Esophagus squamous epithelium (tissue), 5 donors: ENCODE measurements at regions not wholly inside any gene's neighbourhood (a gene's known extent, or its start where the extent isn't known, plus 50 kb on each side); places are given as distances from the start of the nearest gene placed in this dataset.

Experiments used
- DNase-seq: peaks from one replicate; lab custom pipeline; 2025; lab: John Stamatoyannopoulos, UW
- H3K27ac ChIP-seq, 4 donors: fragments of 200-600 bp; sonication (generic); one replicate each; pipeline ENCODE4 v1.5.1; 2016 to 2019; ENCODE audit warnings: mild to moderate bottlenecking in 1 of 4
- H3K27me3 ChIP-seq, 4 donors: fragments of 200-600 bp; sonication (generic); 1 replicate in 3 of 4; 2 replicates in 1 of 4; pipeline versions ENCODE4 v1.5.1 to v1.6.0; 2017 to 2021; ENCODE audit warnings: antibody characterized with exemption in 1 of 4
- H3K36me3 ChIP-seq, 3 donors: fragments of 200-600 bp; sonication (generic); one replicate each; pipeline ENCODE4 v1.5.1; 2016 to 2019
- H3K4me1 ChIP-seq, 3 donors: fragments of 200-600 bp; sonication (generic); one replicate each; pipeline ENCODE4 v1.5.1; 2017 to 2019
- H3K4me3 ChIP-seq, 4 donors: fragments of 200-600 bp; sonication (generic); 1 replicate in 3 of 4; 2 replicates in 1 of 4; pipeline ENCODE4 v1.5.1; 2016 to 2019; ENCODE audit warnings: mild to moderate bottlenecking in 2 of 4, moderate library complexity in 1 of 4
- H3K9me3 ChIP-seq, 3 donors: fragments of 200-600 bp; sonication (generic); one replicate each; pipeline ENCODE4 v1.5.1; 2016 to 2019
- CTCF ChIP-seq, 6 experiments: fragments of 450-650 bp in 4 of 6; fragments of 200-600 bp in 2 of 6; sonication (generic) in 2 of 6; IDR thresholded peaks; one replicate each; pipeline ENCODE4 v1.5.1; 2016 to 2019; ENCODE audit warnings: antibody characterized with exemption in 6 of 6, mild to moderate bottlenecking in 4 of 6, moderate library complexity in 4 of 6
- POLR2A ChIP-seq, 4 donors: fragments of 450-650 bp; IDR thresholded peaks; one replicate each; pipeline ENCODE4 v1.6.1; 2017; ENCODE audit warnings: antibody characterized with exemption in 4 of 4, mild to moderate bottlenecking in 4 of 4, moderate library complexity in 3 of 4
- WGBS, 2 donors: methylation state at CpG; one replicate each; pipeline ENCODE4 v1.1.5; 2018; 5-methylcytosine and 5-hydroxymethylcytosine counted together
- intact Hi-C: fragments of 100-400 bp; cut with DNase I; formaldehyde crosslinking; loops from one replicate; pipeline ENCODE4 v1.15.0; 2022
- donor health status: DM: yes; HTN: yes; CAD: no.

GRCh38 chr3:3240986-3241385, 61.5 kb upstream of the CRBN start:
- H3K4me3 ChIP-seq = no peak overlapping the region
- DNase-seq = no peak
- H3K4me1 ChIP-seq = no peaks in the 10 kb centered on the region
- WGBS, 2 donors = 33 to 38% methylated on average over 3 of the region's 3 CpGs
- H3K27ac ChIP-seq = no peak overlapping the region
- H3K9me3 ChIP-seq = no peaks in the 10 kb centered on the region
- TF ChIP-seq POLR2A (IDR thresholded peaks at IDR 0.05) = no peak
- no peak for TF ChIP-seq CTCF (IDR thresholded peaks at IDR 0.05)
- H3K36me3 ChIP-seq = no peaks in the 10 kb centered on the region
- H3K27me3 ChIP-seq = no peaks in the 10 kb centered on the region
- intact Hi-C loops = no loop called here

- DNase-seq = no peak
- 70 to 72% methylated on average over 2 of the region's 2 CpGs for WGBS, 2 donors
- H3K27ac ChIP-seq = no peak overlapping the region
- intact Hi-C loops = no loop called here
- no peaks in the 10 kb centered on the region for H3K36me3 ChIP-seq
- H3K9me3 ChIP-seq = no peaks in the 10 kb centered on the region
- no peaks in the 10 kb centered on the region for H3K27me3 ChIP-seq
- no peak for TF ChIP-seq CTCF (IDR thresholded peaks at IDR 0.05)
- no peak for TF ChIP-seq POLR2A (IDR thresholded peaks at IDR 0.05)
- no peaks in the 10 kb centered on the region for H3K4me1 ChIP-seq
- H3K4me3 ChIP-seq = no peak overlapping the region
These were observed 58.5 kb upstream of the CRBN start for GRCh38 chr3:3237979-3238378.

GRCh38 chr3:3232251-3232650, 52.8 kb upstream of the CRBN start:
- peaks cover 0 to 4% (median 0%) of the 10 kb centered on the region in 3 donors for H3K9me3 ChIP-seq
- TF ChIP-seq CTCF (IDR thresholded peaks at IDR 0.05) (no peak), POLR2A (IDR thresholded peaks at IDR 0.05) (no peak)
- H3K27me3 ChIP-seq = no peaks in the 10 kb centered on the region
- intact Hi-C loops = no loop called here
- no peaks in the 10 kb centered on the region for H3K36me3 ChIP-seq
- no peak overlapping the region for H3K27ac ChIP-seq
- no peaks in the 10 kb centered on the region for H3K4me1 ChIP-seq
- H3K4me3 ChIP-seq = no peak overlapping the region
- no peak for DNase-seq
